SK-N-SH (cell line): ENCODE measurements at regions not wholly inside any gene's neighbourhood (a gene's known extent, or its start where the extent isn't known, plus 50 kb on each side); places are given as distances from the start of the nearest gene placed in this dataset.

ENCODE experiments used
- CTCF ChIP-seq: fragments of 200-600 bp; sonication (generic); IDR thresholded peaks from 2 replicates; pipeline ENCODE4 v1.6.1; 2017; ENCODE audit warnings: antibody characterized with exemption, mild to moderate bottlenecking, moderate library complexity
- EP300 ChIP-seq, 2 experiments: IDR thresholded peaks; 2 replicates each; pipeline versions ENCODE4 v1.4.0 to v1.6.1; 2012; ENCODE audit warnings: borderline replicate concordance in 1 of 2, low read depth in 1 of 2, low read length in 1 of 2
- GATA2 ChIP-seq: sonication (generic); formaldehyde crosslinking; IDR thresholded peaks from 2 replicates; pipeline ENCODE4 v1.5.0; 2020; ENCODE audit warnings: mild to moderate bottlenecking, missing genetic modification reagents
- POLR2AphosphoS5 ChIP-seq: IDR thresholded peaks from 2 replicates; pipeline ENCODE4 v1.6.1; 2012; ENCODE audit warnings: low read depth, low read length

- TF ChIP-seq CTCF (no peak), EP300 (IDR thresholded peaks at IDR 0.05; ENCODE audit: borderline replicate concordance in 1 of 2, low read depth in 1 of 2, low read length in 1 of 2) (no peak), POLR2AphosphoS5 (no peak), GATA2 (CRISPR knock-in tag) (no peak)
Measured at GRCh38 chr10:124262971-124263370, 155.8 kb downstream of the OAT start.
